Stimulated activated CD4-positive, alpha-beta T cell treated with anti-CD3 and anti-CD28 coated beads, Interleukin-4, amount 100 ng/mL, for 48 hours (primary cell): ENCODE measurements at regions not wholly inside any gene's neighbourhood (a gene's known extent, or its start where the extent isn't known, plus 50 kb on each side); places are given as distances from the start of the nearest gene placed in this dataset.

Experiments used
- DNase-seq, 2 donors: peaks; one replicate each; pipeline ENCODE4 v3.0.0-alpha.2; 2020; ENCODE audit warnings: low read depth in 2 of 2

DNA sequence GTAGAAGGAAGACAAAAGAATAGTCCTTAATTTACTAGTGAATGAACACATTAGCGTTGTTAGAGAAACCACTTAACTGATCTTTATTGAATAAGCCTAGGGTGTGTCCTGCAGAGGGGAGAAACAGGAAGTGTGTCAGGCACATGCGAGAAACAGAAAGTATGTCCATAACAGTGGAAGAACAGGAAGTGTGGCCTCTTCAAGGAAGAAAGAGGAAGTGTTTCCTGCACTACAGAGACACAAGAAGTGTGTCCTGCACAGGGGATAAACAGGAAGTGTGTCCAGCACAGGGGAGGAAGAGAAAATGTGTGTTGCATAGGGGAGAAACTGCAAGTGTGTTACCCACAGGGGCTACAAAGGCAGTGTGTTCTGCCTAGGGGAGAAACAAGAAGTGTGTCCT is 539.6 kb upstream of the PRKX start:
- no peak for DNase-seq

DNA sequence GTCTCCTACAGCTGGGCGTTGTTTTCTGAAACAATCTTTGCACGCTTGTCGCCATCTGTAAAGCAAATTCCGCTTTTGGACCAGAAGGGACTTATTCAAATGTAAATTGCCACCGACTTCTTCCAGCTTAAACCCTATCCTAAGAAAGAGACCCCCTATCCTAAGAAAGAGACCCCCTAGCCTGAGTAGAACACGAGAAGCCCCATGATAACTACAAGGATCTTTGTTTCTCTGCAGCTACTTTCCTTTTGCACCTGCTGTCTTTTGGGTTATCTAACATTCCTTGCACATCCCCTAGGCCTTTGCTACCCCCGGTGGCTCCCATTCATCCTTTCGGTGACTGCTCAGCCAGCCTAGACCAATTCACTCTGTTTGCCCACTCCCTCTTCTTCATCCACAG is 536.0 kb upstream of the PRKX start:
- no peak for DNase-seq

DNA sequence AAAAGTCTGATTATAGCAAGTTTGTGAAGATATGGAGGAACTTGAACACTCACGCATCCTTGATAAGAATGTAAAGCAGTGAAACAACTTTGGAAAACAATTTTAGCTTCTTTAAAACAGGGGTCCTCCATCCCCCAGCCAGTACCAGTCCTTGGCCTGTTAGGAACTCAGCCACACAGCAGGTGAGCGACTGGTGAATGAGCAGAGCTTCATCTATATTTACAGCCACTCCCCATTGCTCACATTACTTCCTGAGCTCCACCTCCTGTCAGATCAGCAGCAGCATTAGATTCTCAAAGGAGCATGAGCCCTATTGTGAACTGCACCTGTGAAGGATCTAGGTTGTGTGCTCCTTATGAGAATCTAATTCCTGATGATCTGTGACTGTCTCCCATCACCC is 530.3 kb upstream of the PRKX start:
- DNase-seq: no peak

DNA sequence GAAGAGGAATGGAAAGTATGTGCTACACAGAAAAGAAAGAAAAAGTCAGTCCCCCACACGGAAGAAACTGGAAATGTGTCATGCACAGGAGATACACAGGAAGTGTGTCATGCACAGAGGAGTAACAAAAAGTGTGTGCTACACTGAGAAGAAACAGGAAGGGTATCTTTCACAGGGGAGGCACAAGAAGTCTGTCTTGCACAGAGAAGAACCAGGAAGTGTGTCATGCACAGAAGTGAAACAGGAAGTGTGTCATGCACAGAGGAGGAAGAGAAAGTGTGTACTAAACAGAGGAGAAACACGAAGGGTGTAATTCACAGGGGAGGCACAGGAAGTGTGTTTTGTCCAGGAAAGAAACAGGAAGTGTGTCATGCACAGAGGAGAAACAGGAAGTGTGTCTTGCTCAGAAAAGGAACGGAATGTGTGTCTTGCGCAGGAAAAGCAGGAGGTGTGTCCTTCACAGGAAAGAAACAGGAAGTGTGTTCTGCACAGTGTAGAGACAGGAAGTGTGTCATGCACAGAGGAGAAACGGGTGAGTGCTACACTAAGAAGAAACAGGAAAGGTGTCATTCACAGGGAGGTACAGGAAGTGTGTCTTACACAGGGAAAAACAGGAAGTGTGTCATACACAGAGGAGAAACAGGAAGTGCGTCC is 527.2 kb upstream of the PRKX start:
- DNase-seq: no peak

DNA sequence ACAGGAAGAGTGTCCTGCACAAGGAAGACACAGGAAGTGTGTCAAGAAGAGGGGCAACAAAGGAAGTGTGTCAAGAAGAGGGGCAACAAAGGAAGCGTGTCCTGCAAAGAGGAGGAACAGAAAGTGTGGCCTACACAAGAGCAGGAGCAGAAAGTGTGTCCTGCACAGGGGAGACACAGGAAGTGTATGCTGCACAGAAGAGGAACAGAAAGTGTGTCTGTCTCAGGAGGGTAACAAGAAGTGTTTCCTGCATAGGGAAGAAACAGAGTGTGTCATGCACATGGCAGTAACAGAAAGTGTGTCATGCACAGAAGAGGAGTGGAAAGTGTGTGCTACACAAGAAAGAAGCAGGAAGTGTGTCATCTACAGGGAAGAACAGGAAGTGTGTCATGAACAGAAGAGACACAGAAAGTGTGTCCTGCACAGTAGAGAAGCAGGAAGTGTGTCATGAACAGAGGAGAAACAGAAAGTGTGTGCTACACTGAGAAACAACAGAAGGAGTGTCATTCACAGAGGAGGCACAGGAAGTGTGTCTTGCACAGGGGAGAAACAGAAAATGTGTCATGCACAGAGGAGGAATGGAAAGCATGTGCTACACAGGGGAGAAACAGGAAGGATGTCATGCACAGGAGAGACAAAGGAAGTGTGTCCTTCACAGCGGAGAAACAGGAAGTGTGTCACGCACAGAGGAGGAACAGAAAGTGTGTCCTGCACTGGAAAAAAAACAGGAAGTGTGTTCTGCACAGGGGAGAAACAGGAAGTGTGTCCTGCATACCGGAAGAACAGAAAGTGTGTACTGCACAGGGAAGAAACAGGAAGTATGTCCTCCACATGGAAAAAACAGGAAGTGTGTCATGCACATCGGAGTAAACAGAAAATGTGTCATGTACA is 526.4 kb upstream of the PRKX start:
- DNase-seq: no peak

DNA sequence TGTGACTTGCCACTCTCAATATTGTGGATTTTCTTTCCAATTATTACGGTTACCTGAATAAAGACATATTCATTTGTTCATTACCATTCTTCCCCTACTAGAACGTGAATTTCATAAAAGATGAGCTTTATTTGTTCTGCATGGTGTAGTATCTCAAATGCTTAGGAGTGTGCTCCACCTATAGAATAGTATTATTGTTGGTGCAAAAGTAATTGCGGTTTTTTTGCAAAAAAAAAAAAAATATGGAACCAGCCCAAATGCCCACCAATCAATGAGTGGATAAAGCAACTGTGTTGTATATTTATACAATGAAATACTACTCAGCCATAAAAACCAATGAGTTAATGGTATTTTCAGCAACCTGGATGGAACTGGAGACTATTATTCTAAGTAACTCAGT is 525.5 kb upstream of the PRKX start:
- DNase-seq: no peak

DNA sequence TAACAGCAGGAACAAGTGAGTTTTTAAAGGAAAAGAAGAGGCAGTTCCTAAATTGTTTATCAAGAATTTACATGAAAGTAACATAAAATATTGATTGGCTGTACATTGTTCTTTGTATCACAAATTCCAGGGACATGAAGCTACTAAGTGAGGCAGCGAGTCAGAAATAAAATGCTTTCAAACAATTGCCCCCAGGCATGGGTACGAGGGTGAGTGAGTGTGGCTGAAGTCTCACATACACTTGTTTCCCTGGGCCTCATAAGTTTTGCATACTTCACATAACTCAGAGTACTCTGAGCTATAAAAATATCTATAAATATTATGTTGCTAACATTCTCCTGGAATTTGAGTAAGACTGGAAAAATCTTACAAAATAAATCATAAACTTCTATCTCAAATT is 511.6 kb upstream of the PRKX start:
- DNase-seq: no peak

DNA sequence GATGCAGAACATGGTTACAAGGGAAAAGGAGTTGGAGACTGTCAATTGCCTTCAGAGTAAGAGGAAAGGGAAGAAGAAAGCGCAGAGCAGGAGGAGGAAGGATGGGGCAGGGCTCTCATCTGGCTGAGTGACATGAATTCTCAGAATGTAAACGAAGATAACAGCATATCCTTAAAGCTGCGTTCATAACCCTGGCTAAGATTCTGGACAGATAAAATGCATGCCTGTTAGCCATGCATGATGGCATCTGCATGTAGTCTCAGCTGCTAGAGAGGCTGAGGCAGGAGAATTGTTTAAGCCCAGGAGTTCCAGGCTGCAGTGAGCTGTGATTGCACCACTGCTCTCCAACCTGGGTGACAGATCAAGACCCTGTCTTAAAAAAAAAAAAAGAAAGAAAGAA is 493.5 kb upstream of the PRKX start:
- DNase-seq: no peak

DNA sequence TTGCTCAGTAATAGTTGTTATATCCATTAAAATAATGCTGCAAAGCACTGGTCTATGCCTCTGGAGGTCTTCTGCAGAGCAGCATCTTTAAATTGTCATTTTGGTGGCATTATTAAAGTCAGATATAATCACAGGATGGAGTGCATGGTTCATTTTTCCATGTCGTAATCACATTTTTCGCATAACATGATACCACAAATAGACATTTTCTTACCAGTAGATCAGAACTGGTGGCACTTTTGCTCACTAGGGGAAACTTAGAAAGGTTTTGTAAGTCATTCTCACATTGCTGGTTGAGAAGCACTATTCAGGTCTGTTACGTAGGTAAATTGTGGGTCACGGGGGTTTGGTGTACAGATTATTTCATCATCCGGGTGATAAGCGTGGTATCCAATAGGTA is 484.5 kb upstream of the PRKX start:
- DNase-seq: no peak

DNA sequence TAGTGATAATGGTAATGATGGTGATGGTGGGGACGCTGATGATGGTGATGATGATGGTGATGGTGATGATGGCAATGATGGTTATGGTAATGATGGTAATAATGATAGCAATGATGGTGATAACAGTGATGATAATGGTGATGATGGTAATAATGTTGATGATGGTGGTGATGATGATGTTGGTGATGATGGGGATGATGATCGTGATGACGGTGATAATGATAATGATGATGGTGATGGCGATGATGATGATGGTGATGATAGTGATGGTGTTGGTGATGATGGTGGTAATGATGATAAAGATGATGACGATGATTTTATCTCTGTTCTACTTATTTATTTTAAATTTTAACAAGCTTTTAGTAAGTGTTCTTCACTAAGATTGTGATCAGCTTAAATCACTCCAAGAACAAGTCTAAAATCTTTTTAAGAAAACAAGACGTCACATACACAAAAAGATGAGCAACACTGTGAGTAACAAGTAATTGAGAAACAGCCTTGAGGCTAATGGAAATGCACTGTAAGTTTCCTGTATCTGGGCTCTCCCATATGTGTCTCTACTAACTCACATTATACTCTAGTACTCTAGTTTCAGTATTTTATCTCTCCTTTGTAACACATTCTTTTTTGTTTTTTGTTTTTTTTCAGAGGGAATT is 480.2 kb upstream of the PRKX start:
- no peak for DNase-seq

DNA sequence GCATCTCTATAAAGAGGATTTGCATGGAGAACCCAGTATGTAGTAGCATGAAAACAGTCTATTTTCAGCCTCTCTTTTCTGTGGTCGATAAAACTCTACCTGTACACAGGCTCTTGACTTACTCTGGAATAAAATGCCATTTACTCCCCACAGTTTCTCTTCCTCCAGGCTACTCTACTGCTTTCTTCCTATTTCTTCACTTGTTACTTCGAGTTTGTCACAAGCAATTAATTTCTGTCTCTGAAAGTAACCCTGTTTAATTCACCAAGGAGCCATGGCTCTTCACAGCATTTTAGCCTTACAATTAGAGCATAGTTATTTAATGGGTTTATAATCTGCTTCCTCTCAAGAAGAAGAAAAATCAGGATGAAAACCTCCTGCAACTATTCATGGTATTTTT is 472.9 kb upstream of the PRKX start:
- DNase-seq: no peak

DNA sequence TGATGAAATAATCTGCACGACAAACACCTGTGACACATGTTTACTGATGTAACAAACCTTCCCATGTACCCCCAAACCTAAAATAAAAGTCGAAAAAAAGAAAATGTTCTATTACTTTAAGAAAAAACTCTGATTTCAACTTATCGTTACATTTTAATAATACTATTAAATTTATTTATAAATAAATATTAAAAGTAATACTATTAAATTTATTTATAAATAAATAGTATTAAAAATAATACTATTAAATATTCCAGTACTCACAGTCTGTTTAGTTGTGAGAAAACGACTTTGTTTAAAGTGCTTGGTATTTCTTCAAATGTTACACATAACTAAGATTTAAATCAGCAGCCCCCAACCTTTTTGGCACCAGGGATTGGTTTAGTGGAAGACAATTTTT is 471.6 kb upstream of the PRKX start:
- no peak for DNase-seq

DNA sequence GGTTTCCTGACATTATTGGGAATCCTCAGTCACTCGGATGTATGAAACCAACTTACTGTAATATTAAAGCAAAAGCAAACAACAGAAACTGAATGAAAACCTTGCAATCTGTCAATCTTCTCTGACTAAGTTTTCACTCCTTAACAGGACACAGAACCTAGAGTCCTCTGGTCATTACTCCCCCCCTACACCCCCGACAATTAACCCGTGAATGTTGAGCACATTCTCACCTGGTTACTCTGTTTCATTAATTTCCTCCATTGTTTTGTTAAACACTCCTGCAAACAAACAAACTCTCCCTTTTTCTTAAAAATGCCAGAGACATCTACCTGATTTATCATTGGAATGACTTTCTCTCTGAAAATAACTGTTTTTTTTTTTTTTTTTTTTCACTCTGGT is 469.0 kb upstream of the PRKX start:
- DNase-seq: no peak

DNA sequence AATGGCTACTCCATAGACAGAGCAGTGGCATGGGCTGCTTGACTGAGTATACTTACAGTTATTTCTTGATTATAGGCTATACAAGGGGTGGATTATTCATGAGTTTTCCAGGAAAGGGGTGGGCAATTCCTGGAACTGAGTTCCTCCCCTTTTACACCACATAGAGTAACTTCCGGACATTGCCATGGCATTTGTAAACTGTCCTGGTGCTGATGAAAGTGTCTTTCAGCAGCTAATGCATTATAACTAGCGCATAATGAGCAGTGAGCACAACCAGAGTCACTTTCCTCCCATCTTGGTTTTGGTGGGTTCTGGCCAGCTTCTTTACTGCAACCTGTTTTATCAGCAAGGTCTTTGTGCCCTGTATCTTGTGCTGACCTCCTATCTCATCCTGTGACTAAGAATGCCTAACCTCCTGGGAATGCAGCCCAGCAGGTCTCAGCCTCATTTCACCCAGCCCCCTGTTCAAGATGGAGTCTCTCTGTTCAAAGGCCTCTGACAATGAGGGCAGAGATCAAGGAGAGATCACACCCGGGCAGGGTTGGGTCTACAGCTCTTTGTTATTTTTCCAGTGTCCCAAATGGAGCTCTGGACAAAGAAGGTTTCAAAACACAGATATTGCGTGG is 468.4 kb upstream of the PRKX start:
- DNase-seq: no peak

DNA sequence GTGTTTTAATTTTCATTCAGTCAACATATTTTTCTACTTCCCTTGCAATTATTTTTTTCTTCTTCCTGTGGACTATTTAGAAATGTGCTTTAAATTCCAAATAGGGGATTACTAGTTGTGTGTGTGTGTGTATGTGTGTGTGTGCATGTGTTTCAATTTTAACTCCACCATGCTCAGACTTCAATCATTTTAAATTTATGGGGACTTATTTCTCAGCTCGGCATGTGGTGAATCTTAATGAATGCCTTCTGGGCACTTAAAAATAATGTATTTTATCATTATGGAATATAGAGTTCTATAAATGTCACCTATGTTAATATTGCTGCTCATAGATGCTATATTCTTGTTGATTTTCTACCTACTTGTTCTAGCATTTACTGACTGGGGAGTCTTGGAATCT is 465.6 kb upstream of the PRKX start:
- no peak for DNase-seq

DNA sequence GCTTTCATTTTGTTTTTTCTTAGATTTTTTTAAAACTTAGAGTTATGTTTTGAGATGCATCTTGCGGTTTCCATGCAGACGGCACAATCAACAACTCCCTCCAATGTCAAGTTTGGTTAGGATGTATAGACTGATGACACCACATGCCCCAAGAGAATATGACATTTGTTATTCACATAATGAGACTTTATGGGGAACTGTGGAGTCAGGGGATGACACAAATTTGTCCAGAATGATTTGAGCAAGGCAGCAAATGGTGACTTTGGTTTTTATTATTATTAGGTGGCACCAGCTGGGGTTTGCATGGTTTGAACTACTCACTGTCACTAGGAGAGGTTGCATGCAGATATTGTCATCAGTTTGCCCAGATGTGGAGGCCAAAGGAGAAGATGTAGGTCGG is 461.8 kb upstream of the PRKX start:
- DNase-seq: no peak

DNA sequence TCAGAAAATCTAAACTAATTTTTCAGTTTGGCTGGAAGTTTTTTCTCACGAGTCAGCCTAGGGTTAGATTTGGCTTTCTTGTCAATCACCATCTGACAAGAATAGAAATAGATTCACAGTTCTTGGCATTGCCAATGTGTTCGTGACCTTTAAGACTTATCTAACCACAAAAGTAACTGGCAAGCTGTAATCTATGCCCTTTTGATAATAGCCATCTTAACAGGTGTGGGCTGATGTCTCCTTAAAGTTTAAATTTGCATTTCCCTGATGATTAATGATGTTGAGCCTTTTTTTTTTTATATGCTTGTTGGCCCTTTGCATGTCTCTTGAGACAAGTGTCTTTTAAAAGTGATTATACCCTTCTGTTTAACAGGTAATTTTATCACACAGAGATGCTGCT is 460.3 kb upstream of the PRKX start:
- DNase-seq: no peak

DNA sequence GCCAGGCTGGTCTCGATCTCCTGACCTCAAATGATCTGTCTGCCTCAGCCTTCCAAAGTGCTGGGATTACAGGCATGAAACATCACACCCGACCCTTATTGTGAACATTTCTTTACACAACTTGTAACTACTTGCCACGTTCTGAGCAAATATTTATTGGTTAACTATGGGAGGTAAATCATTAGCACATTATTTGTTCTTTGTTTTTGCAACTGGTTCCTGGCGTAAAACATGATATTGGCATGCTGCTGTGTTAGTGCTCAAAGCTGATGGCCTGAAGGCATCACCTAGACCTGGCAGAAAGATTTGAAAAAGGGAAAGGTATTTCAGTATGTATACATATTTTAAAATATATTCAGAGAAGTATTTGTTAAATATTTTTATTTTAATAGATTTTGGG is 438.3 kb upstream of the PRKX start:
- DNase-seq: no peak

DNA sequence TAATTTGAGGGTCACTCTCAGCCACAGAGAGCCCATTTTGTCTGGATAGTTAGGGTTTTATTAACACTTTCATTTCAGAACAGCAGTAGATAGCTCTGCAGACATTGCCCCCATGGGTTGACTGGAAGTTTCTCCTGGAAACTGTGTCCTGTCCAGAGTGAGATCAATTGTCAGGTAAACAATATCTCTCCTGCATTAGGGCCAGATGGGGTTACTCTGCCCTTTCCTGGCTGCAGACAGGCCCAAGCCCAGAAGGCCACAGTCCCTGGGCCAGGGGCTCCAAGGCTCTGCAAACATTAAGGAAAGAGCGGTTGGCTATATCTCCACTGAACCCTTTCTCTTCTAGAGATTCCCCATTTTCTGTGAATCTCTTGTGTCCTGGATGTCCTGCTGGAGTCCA is 436.8 kb upstream of the PRKX start:
- no peak for DNase-seq

DNA sequence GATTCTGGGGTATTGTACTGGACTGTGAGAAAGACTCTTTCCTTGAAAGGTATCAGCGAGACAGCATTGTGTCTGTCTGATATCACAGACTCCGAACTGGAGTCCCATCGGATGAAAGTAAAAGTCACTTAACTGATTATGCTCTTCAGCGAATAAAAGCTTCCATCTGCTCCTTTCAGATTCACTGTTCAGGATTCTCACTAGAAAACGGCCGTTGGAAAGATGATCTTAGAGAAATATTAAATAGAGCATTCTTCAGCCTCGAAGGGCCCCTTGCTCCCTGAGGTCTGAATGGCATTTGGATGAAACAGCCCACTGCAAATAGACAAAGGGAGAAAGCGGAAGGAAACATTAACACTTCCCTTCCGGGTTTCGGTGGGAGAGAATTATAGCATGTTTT is 416.2 kb upstream of the PRKX start:
- DNase-seq: no peak

DNA sequence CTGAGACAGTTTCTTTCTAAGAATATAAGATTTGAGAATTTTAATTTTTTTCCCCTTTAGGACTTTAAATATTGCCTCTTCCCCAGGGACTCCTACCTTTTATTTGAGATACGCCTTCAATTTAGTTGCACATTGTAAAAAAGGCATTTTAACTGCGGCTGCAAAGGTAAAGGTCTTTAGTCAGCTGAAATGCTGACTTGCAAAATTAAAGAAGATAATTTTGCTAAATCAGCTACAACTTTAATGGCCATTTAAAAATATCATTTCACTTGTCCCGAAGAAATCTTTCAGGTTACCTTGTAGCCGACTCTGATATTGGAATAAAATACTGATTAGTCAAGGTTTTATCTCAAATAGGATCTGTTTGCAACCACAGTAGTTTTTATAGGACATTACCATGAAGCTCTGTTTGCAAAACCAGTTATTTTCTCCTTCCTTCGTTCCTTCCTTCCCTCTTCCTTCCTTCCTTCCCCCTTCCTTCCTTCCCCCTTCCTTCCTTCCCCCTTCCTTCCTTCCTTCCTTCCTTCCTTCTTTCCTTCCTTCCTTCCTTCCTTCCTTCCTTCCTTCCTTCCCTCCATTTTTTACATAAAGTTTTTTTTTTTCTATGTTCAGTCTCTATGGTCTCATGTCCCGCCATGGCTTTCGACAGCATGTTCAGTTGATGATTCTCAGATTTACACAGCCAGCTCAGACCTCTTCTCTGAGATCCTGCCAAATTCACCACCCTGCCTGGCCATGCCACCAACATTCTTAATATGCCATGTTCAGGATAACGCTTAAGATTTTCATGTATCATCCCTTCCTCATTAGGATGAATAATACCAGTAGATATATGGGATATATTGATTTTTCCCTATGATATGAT is 405.4 kb upstream of the PRKX start:
- DNase-seq: no peak

DNA sequence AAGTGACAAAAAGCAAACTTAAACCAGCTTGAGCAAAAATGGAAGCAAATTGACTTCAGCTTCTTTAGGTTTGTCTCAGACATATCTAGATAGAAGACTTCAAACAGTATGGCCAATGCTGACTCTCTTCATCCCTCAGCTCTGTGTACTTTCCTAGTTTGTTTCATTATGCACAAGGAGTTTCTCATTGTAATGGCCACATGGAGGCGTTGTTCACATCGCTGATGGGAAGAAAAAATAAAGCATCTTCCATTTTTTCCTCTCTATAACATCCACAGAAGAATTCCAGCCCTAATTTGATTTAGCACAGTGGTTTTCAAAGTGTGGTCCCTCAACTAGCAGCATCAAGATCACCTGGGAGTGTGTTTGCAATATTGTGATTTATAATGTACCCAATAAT is 397.5 kb upstream of the PRKX start:
- no peak for DNase-seq
